A673 (cell line): ENCODE measurements at regions not wholly inside any gene's neighbourhood (a gene's known extent, or its start where the extent isn't known, plus 50 kb on each side); places are given as distances from the start of the nearest gene placed in this dataset.

Experiments used
- BruUV-seq: library from RNA; stranded (reverse); fragments of 400-500 nt; replicated peaks from 2 replicates; lab custom pipeline; 2021; lab: Mats Ljungman, UMichigan
- CTCF ChIA-PET: fragments of 300-600 bp; sonication (Branson Sonifier 250); formaldehyde crosslinking; loops from one replicate; lab custom pipeline; 2022; ENCODE audit warnings: antibody characterized with exemption; lab: Charles Lee
- POLR2A ChIA-PET: fragments of 300-600 bp; sonication (Branson Sonifier 250); formaldehyde crosslinking; loops from one replicate; lab custom pipeline; 2022; ENCODE audit warnings: antibody characterized with exemption; ENCODE audit not compliant: low non-redundant PET; lab: Charles Lee
- DNase-seq: peaks from one replicate; pipeline ENCODE4 v3.0.0-alpha.2; 2015; ENCODE audit warnings: low spot score
- H3K27ac ChIP-seq: fragments of 200-600 bp; sonication (generic); 2 replicates; pipeline ENCODE4 v1.5.1; 2016; ENCODE audit warnings: mixed run types, low read depth, mild to moderate bottlenecking, mixed read lengths, antibody characterized with exemption, low read length; ENCODE audit not compliant: poor library complexity, severe bottlenecking
- H3K27me3 ChIP-seq: fragments of 200-600 bp; sonication (generic); replicated peaks from 2 replicates; pipeline ENCODE4 v1.6.1; 2017; ENCODE audit warnings: mixed run types, low read depth, mild to moderate bottlenecking, mixed read lengths, antibody characterized with exemption, low read length; ENCODE audit not compliant: insufficient read depth, poor library complexity
- H3K36me3 ChIP-seq: fragments of 200-600 bp; sonication (generic); 2 replicates; pipeline ENCODE4 v1.6.1; 2016; ENCODE audit warnings: mixed run types, mild to moderate bottlenecking, mixed read lengths, antibody characterized with exemption, low read length; ENCODE audit not compliant: insufficient read depth, poor library complexity, severe bottlenecking
- H3K4me1 ChIP-seq: fragments of 200-600 bp; sonication (generic); 2 replicates; pipeline ENCODE4 v1.6.1; 2017; ENCODE audit warnings: mixed run types, mild to moderate bottlenecking, mixed read lengths, antibody characterized with exemption, low read length; ENCODE audit not compliant: insufficient read depth, poor library complexity, severe bottlenecking
- H3K4me3 ChIP-seq: fragments of 200-600 bp; sonication (generic); 2 replicates; pipeline ENCODE4 v1.5.1; 2016; ENCODE audit warnings: low read depth, mixed run types, mild to moderate bottlenecking, mixed read lengths, low read length; ENCODE audit not compliant: poor library complexity, severe bottlenecking
- H3K9me3 ChIP-seq: fragments of 200-600 bp; sonication (generic); 2 replicates; pipeline ENCODE4 v1.6.1; 2016; ENCODE audit warnings: mixed run types, low read depth, mild to moderate bottlenecking, mixed read lengths, antibody characterized with exemption, low read length; ENCODE audit not compliant: poor library complexity, severe bottlenecking
- EZH2 ChIP-seq: fragments of 200-600 bp; sonication (generic); IDR thresholded peaks from 2 replicates; pipeline ENCODE4 v1.6.1; 2017; ENCODE audit warnings: borderline replicate concordance, low read depth, mild to moderate bottlenecking, mixed read lengths, antibody characterized with exemption, low read length; ENCODE audit not compliant: poor library complexity, severe bottlenecking
- intact Hi-C: fragments of 100-400 bp; cut with micrococcal nuclease; formaldehyde crosslinking; loops from one replicate; pipeline ENCODE4 v1.10.0; 2022; ENCODE audit not compliant: unreplicated experiment
- TF ChIP-seq, protein P1 (sequence below): fragments of 300-800, 200-600 bp; sonication (generic); conservative IDR thresholded peaks from 2 replicates; pipeline ENCODE4 v1.5.1; 2017; ENCODE audit warnings: low read depth, mild to moderate bottlenecking, antibody characterized with exemption, low read length, moderate library complexity, mixed read lengths

GRCh38 chr6:137815692-137816091 is 51.4 kb upstream of the TNFAIP3 start:
- BruUV-seq = no TSS peak
- Histone ChIP-seq H3K27me3 (peaks cover 8% of the 10 kb centered on the region), H3K4me1 (peaks cover 6% of the 10 kb centered on the region), H3K27ac (no peak overlapping the region), H3K9me3 (no peaks in the 10 kb centered on the region), H3K36me3 (no peaks in the 10 kb centered on the region), H3K4me3 (no peak overlapping the region)
- intact Hi-C loops = no loop called here
- ChIA-PET POLR2A (no interaction called here), CTCF (no interaction called here)
- DNase-seq = no peak
- TF ChIP-seq, protein P1, sequence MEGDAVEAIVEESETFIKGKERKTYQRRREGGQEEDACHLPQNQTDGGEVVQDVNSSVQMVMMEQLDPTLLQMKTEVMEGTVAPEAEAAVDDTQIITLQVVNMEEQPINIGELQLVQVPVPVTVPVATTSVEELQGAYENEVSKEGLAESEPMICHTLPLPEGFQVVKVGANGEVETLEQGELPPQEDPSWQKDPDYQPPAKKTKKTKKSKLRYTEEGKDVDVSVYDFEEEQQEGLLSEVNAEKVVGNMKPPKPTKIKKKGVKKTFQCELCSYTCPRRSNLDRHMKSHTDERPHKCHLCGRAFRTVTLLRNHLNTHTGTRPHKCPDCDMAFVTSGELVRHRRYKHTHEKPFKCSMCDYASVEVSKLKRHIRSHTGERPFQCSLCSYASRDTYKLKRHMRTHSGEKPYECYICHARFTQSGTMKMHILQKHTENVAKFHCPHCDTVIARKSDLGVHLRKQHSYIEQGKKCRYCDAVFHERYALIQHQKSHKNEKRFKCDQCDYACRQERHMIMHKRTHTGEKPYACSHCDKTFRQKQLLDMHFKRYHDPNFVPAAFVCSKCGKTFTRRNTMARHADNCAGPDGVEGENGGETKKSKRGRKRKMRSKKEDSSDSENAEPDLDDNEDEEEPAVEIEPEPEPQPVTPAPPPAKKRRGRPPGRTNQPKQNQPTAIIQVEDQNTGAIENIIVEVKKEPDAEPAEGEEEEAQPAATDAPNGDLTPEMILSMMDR = no peak
- no peak for TF ChIP-seq EZH2

DNA sequence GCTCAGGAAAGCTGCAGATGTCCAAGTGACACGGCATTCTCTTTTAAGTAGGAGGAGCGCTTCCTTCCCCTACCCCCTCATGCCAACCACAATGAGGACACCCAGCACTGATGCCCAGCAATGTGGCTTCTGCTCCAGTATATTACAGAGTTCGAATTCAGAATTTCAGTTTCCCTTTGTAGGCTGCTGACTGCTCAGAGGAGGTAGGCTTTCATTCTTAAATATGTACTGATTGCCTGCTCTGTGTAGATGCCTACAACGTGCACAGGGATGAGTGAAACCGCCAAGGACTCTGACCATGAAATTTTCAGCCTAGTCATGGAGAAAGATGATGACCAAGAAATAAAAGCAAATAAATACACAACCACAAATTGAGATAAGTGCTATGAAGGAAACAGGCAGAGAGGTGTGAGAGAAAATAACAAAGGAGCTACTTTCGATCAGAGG is 50.9 kb upstream of the TNFAIP3 start:
- BruUV-seq = no TSS peak
- CTCF ChIA-PET = no interaction called here
- no peak overlapping the region for H3K27ac ChIP-seq
- no peaks in the 10 kb centered on the region for H3K36me3 ChIP-seq
- TF ChIP-seq, protein P1 = no peak
- no peak for TF ChIP-seq EZH2
- peaks cover 8% of the 10 kb centered on the region for H3K27me3 ChIP-seq
- peaks cover 7% of the 10 kb centered on the region for H3K4me1 ChIP-seq
- H3K4me3 ChIP-seq = no peak overlapping the region
- intact Hi-C loops = no loop called here
- no peaks in the 10 kb centered on the region for H3K9me3 ChIP-seq
- POLR2A ChIA-PET = no interaction called here
- DNase-seq = no peak

- ChIA-PET CTCF (no interaction called here), POLR2A (no interaction called here)
- no TSS peak for BruUV-seq
- TF ChIP-seq, protein P1 = no peak
- TF ChIP-seq EZH2 = no peak
- peaks cover 8% of the 10 kb centered on the region for H3K27me3 ChIP-seq
- DNase-seq = no peak
- intact Hi-C loops = no loop called here
- no peak overlapping the region for H3K4me3 ChIP-seq
- H3K36me3 ChIP-seq = no peaks in the 10 kb centered on the region
- H3K27ac ChIP-seq = no peak overlapping the region
- peaks cover 7% of the 10 kb centered on the region for H3K4me1 ChIP-seq
- no peaks in the 10 kb centered on the region for H3K9me3 ChIP-seq
Measured at GRCh38 chr6:137816688-137817618, 50.1 kb upstream of the TNFAIP3 start.
